Breast epithelium (tissue), 4 donors: ENCODE measurements at regions not wholly inside any gene's neighbourhood (a gene's known extent, or its start where the extent isn't known, plus 50 kb on each side); places are given as distances from the start of the nearest gene placed in this dataset.

Source experiments
- DNase-seq, 2 donors: peaks; one replicate each; pipeline ENCODE4 v3.0.0-alpha.2; 2019; ENCODE audit warnings: low spot score in 2 of 2
- H3K27ac ChIP-seq, 2 donors: fragments of 200-600 bp; sonication (generic) in 1 of 2; one replicate each; pipeline ENCODE4 v1.5.1; 2016 to 2019; ENCODE audit warnings: mild to moderate bottlenecking in 1 of 2
- H3K27me3 ChIP-seq, 2 donors: fragments of 200-600 bp; sonication (generic) in 1 of 2; one replicate each; pipeline versions ENCODE4 v1.5.1 to v1.6.0; 2017 to 2019; ENCODE audit warnings: control low read depth in 1 of 2, mild to moderate bottlenecking in 1 of 2
- H3K36me3 ChIP-seq: fragments of 200-600 bp; one replicate; pipeline ENCODE4 v1.5.1; 2019
- H3K4me1 ChIP-seq, 2 donors: fragments of 200-600 bp; sonication (generic); one replicate each; pipeline ENCODE4 v1.5.1; 2016 to 2019; ENCODE audit warnings: control low read depth in 1 of 2
- H3K4me3 ChIP-seq, 3 donors: fragments of 200-600 bp; sonication (generic); 1 replicate in 2 of 3; 2 replicates in 1 of 3; pipeline ENCODE4 v1.5.1; 2016 to 2019; ENCODE audit warnings: mild to moderate bottlenecking in 3 of 3, moderate library complexity in 2 of 3
- H3K9me3 ChIP-seq, 2 donors: fragments of 200-600 bp; sonication (generic) in 1 of 2; one replicate each; pipeline ENCODE4 v1.5.1; 2016 to 2019; ENCODE audit warnings: control low read depth in 1 of 2
- CTCF ChIP-seq, 3 donors: fragments of 450-650 bp; IDR thresholded peaks; one replicate each; pipeline ENCODE4 v1.5.1; 2016 to 2017; ENCODE audit warnings: antibody characterized with exemption in 3 of 3, mild to moderate bottlenecking in 3 of 3, moderate library complexity in 3 of 3
- POLR2A ChIP-seq: fragments of 450-650 bp; IDR thresholded peaks from one replicate; pipeline ENCODE4 v1.6.1; 2016; ENCODE audit warnings: antibody characterized with exemption, mild to moderate bottlenecking, moderate library complexity
- POLR2AphosphoS5 ChIP-seq, 3 donors: sonication (generic); formaldehyde crosslinking; IDR thresholded peaks; one replicate each; pipeline ENCODE4 v1.6.1; 2017; ENCODE audit warnings: antibody characterized with exemption in 3 of 3
- intact Hi-C: fragments of 100-400 bp; cut with DNase I; formaldehyde crosslinking; loops from one replicate; pipeline ENCODE4 v1.15.1; 2023; ENCODE audit warnings: low total_unique reads

DNA sequence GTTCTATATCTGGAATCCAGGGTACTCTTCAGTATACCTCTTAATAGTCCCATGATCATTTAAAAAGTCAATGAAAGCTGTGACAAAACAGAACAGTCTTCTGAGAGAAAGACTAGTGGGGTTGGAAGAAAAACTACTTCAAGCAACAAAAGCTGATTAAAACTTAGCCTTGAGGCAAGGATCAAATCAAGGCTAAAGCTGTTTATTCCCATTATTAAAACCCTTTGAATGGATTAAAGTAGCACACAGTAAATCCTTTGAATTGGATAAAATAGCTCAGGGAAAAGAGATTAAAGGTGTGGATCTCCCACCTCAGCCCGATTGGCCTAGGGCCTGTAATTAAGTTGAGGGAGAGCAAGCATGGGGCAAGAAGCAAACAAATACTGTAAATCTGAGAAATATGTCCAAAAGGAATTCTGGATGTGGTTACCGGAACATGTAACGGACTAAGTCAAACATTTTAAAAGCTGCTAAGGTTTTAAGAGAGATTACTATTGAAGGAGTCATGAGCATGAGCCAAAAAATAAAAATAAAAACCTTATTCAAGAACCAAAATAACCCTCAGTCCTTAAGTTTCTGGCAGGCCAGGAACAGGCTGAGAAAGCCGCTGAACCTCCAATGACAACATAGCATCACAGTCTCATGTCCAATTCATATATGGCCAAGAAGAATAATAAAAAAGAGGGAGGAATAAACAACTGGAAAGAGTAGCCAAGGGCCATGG, 257.3 kb upstream of the NEIL3 start:
- H3K36me3 ChIP-seq = no peaks in the 10 kb centered on the region
- no peaks in the 10 kb centered on the region for H3K9me3 ChIP-seq
- H3K4me3 ChIP-seq = no peak overlapping the region
- H3K27ac ChIP-seq = no peak overlapping the region
- DNase-seq = no peak
- TF ChIP-seq POLR2AphosphoS5 (IDR thresholded peaks at IDR 0.05) (no peak), POLR2A (no peak), CTCF (IDR thresholded peaks at IDR 0.05) (no peak)
- intact Hi-C loops = no loop called here
- H3K27me3 ChIP-seq = no peaks in the 10 kb centered on the region
- no peaks in the 10 kb centered on the region for H3K4me1 ChIP-seq

DNA sequence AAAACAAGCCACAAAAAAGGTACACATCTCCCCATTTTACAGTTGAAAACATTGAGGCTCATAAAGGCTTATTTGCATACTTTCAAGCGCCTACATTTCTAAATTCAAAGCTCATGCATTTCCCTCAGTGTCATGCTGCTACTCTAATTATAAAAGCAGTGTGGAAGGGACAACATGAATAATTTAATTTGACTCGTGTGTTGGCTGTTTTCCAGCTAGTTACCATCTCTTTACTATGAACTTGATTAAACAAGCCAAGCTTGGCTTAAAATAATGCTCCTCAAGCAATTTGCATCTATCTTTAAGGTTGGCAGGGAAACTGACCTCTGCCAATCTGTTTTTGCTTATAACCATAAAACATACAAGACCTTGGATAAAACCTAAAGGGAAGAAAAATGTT, 252.5 kb upstream of the NEIL3 start:
- no peak overlapping the region for H3K4me3 ChIP-seq
- no peaks in the 10 kb centered on the region for H3K27me3 ChIP-seq
- H3K36me3 ChIP-seq = no peaks in the 10 kb centered on the region
- intact Hi-C loops = no loop called here
- no peak overlapping the region for H3K27ac ChIP-seq
- H3K9me3 ChIP-seq = no peaks in the 10 kb centered on the region
- no peaks in the 10 kb centered on the region for H3K4me1 ChIP-seq
- no peak for DNase-seq
- no peak for TF ChIP-seq POLR2A
- no peak for TF ChIP-seq POLR2AphosphoS5 (IDR thresholded peaks at IDR 0.05)
- no peak for TF ChIP-seq CTCF (IDR thresholded peaks at IDR 0.05)

DNA sequence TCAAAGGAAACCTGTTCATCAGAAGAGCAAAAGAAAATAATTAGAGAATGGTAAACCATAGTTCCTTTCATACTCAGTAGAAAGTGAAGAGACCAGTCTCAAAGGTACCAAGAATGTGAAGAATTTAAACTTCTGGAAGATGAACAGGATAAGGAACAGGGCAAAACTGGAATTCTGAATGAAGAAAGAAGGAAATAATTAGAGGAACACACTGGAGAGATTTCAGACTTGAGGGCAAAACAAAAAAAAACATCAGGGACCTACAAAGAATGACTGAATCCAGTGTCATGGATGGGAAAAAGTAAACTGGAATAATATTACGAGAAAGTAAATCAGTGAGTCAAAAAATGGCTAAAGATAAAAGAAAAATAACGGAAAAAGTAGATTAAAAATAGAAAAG, 245.6 kb upstream of the NEIL3 start:
- Histone ChIP-seq H3K4me3 (no peak overlapping the region), H3K4me1 (no peaks in the 10 kb centered on the region), H3K27ac (no peak overlapping the region), H3K36me3 (no peaks in the 10 kb centered on the region), H3K9me3 (no peaks in the 10 kb centered on the region), H3K27me3 (no peaks in the 10 kb centered on the region)
- TF ChIP-seq POLR2AphosphoS5 (IDR thresholded peaks at IDR 0.05) = no peak
- no peak for TF ChIP-seq POLR2A
- TF ChIP-seq CTCF (IDR thresholded peaks at IDR 0.05) = no peak
- no peak for DNase-seq
- intact Hi-C loops = no loop called here

DNA sequence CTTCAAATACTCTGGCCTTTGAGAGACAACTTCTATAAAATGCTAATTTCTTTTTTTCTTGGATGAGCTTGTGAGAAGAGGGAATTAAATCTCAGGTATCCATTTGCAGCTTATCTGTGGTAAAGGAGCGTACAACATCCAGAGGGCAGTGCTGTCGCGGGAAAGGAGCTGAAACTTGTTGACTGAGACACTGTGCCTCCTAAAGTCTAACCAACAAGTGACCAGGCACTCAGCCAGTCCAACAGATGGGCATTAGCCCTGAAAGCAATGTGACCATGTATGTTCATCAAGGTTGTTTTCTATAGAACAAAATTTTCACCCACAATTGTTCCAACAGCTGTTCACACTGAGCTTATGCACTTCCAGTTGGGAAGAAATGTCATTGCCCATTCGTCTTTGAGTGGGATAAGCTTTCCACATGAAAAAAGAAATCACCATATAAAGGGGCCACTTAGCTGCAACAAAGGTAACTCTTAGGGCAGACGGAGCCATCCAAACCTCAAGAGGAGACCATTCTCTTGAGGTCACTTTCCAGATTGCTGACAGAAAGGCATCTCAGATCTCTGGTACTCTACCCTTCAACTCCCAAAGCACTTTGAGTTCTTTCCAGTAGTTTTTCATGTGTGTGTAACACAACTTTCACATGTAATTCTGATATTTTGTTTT, 244.8 kb upstream of the NEIL3 start:
- H3K4me3 ChIP-seq = no peak overlapping the region
- TF ChIP-seq POLR2A (no peak), CTCF (IDR thresholded peaks at IDR 0.05) (no peak), POLR2AphosphoS5 (IDR thresholded peaks at IDR 0.05) (no peak)
- no peaks in the 10 kb centered on the region for H3K9me3 ChIP-seq
- no peaks in the 10 kb centered on the region for H3K4me1 ChIP-seq
- H3K27me3 ChIP-seq = no peaks in the 10 kb centered on the region
- no peak overlapping the region for H3K27ac ChIP-seq
- intact Hi-C loops = no loop called here
- no peaks in the 10 kb centered on the region for H3K36me3 ChIP-seq
- no peak for DNase-seq

- Histone ChIP-seq H3K36me3 (no peaks in the 10 kb centered on the region), H3K4me3 (no peak overlapping the region), H3K27me3 (no peaks in the 10 kb centered on the region), H3K9me3 (no peaks in the 10 kb centered on the region), H3K27ac (no peak overlapping the region), H3K4me1 (no peaks in the 10 kb centered on the region)
- intact Hi-C loops = no loop called here
- TF ChIP-seq POLR2AphosphoS5 (IDR thresholded peaks at IDR 0.05) (no peak), CTCF (IDR thresholded peaks at IDR 0.05) (no peak), POLR2A (no peak)
- DNase-seq = no peak
Observed at GRCh38 chr4:177066746-177067145, 242.9 kb upstream of the NEIL3 start.
